T-helper 2 cell (primary cell): ENCODE measurements at regions not wholly inside any gene's neighbourhood (a gene's known extent, or its start where the extent isn't known, plus 50 kb on each side); places are given as distances from the start of the nearest gene placed in this dataset.

Experiments used
- DNase-seq, 5 experiments: peaks; one replicate each; pipeline versions ENCODE4 v3.0.0 to v3.0.0-alpha.2; 2012 to 2022

GRCh38 chr17:53891726-53892125 is 69.0 kb downstream of the KIF2B start:
- DNase-seq = no peak

GRCh38 chr17:53892222-53892621 is 69.5 kb downstream of the KIF2B start:
- DNase-seq = no peak

DNA sequence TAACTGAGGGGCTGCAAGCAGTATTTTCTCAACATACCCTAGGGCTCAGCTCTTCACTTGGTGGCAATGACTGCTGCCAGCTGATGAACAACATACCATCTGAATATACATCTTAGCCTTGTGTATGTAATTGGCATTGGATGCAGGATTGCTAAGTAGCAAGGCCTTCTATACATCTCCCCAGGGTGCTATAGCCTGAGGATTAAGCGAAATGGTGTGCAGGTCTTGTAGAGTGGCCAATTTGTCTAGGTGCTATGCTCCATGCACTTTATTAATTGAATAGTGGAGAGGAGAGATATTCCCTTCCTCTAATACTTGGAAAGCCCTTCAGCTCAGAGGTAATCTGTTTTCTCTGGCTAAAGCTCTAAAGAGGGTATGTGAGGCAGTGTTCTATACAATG is 71.9 kb downstream of the KIF2B start:
- DNase-seq = no peak

- no peak for DNase-seq
Observed at GRCh38 chr17:53896047-53896446, 73.3 kb downstream of the KIF2B start.

GRCh38 chr17:53900951-53901350 is 78.2 kb downstream of the KIF2B start:
- DNase-seq = no peak

- DNase-seq = no peak
Observed at GRCh38 chr17:53907435-53907834, 84.7 kb downstream of the KIF2B start.

DNA sequence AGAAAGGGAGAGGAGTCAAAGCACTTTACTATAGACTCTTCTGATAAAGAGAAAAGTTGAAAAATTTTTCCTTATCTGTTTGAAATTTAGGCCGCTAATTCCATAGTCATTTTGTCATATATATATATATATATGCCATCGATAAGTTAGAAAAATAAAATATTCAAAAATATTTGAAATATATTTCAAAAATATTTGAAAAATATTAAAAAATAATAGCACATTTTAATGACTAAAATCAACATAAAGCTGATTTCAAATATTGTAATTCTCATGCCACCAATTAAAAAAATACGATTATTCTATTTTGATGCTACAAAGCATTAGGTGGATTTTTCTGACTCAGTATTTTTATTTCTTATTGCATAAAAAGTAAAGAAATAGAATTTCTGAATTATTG is 87.1 kb downstream of the KIF2B start:
- no peak for DNase-seq

DNA sequence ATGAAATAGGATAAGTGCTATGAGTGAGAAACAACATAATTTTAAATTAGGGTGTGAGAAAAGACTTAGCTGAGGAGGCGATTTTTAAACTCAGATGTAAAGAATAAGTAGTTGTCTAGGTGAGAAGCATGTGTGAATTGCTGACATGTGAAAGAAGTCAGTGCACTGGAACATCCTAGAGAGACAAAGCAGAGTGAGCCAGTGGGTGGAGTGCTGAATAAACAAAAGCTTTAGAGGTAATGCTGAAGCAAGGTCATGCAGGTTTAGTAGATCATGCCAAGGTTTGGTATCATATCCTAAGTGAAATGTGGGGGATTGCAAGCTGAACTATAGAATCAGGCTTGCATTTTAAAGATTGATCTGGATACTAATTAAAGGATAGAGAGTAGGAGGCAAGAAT is 89.4 kb downstream of the KIF2B start:
- DNase-seq = no peak

DNA sequence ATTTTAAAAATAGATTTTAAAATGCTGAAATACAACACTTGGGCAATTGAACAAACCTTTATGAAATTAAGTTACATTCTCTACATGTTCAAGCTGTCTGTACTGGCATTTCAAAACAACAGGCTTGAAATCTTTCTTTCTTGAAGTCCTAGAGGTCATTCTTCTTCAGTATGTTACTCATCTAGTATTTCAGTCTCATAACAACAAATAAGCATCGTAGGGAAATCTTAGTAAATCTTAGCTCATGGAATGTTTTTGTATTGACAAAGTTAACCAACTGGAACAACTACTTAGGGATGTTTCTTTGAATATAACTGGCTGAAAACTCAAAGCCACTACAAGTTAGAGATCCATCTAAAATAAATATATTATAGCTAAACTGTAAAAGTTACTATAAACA is 96.6 kb downstream of the KIF2B start:
- no peak for DNase-seq

DNA sequence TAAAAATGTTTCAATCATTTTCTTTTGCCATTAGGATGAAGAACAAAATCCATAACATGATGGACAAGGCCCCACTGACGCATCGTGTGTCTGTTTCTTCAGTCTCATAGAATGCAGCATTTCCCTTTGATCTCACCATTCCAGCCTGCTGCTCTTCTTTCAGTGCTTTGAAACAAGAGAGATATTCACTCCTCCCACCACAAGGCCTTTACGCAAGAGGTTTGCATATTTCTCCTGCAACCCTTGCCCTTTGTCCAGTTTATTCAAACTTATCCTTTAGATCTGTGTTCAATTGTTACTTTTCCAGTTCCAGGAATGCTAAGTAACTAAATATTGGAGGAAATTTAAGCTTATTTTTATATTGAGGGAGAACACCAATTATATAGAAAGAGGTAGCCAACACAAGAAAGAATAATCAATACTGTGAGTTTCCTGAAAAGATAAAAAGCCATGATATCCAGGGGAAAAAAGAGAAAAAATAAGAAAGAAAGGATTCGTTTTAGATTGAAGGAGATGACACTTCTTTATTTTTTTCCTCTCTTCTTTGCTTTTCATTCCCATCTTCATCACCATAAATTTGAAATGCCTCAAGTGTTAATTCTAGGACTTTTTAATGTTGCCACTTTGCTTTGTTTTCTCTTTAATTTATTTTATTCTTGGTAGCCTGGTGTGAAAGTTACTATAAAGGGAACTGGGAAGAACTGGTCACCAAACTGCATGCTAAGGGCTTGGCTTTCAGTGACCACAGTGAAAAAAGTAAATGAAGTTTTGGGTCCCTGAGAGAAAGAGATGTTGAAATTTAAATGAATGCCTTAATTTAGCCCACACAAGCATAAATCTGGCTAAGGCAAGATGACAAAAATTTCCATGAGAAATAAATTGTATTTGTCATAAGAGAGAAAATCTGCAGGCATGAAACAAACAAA is 102.1 kb downstream of the KIF2B start:
- no peak for DNase-seq

GRCh38 chr17:53932386-53932785 is 109.7 kb downstream of the KIF2B start:
- DNase-seq = no peak

GRCh38 chr17:53934931-53935330 is 112.2 kb downstream of the KIF2B start:
- DNase-seq = no peak

DNA sequence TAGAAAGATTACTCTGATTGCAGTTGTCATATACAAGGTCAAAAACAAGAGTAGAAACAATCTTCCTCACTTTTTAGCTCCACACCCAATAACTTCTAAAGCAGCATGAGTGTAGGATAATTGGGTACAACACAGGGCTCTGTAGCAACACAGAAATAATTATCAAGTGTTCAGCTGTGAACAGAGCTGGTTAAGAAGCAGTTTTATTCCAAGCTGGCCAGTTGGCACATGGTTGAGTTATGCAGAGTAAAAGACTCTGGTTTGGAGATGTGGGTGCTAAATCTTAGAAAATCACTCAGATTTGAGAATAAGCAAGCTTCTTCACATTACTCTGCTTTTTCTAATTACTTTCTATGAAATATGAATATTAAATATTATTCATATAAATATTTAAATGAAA is 118.5 kb downstream of the KIF2B start:
- no peak for DNase-seq

GRCh38 chr17:53942436-53942835 is 119.7 kb downstream of the KIF2B start:
- no peak for DNase-seq

GRCh38 chr17:53942898-53943297 is 120.2 kb downstream of the KIF2B start:
- DNase-seq = no peak

- no peak for DNase-seq
Observed at GRCh38 chr17:53948323-53948722, 125.6 kb downstream of the KIF2B start.

DNA sequence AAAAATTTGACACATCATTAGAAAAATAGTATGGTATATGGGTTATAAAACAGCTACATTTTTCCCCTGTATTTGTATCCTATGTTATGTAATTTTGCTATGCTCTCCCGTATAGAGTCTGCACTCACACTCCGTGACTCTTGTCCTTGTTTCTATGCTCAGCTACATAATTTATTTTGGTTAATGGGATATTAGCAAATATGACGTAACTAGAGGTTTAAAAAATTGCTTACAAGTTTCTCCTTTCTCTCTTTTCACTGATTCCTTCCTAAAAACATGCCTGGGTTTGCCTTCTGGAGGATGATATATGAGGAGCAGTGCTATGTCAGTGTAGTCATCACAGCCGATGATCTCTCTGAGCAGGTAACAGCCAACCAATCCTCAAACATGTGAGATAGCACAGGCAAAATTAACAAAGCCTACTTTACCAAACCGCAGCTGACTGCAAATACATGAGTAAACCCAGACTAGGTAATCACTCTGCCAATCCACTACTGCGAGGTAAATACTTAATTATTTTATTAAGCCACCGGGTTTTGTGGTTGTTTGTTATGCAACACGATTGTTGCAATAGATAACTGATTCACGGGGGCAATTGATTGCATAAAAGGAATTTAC is 126.9 kb downstream of the KIF2B start:
- DNase-seq = no peak

- no peak for DNase-seq
Observed at GRCh38 chr17:53950207-53950857, 127.6 kb downstream of the KIF2B start.

GRCh38 chr17:53950858-53951250 is 128.1 kb downstream of the KIF2B start:
- DNase-seq = no peak

GRCh38 chr17:53971361-53971760 is 148.6 kb downstream of the KIF2B start:
- no peak for DNase-seq

DNA sequence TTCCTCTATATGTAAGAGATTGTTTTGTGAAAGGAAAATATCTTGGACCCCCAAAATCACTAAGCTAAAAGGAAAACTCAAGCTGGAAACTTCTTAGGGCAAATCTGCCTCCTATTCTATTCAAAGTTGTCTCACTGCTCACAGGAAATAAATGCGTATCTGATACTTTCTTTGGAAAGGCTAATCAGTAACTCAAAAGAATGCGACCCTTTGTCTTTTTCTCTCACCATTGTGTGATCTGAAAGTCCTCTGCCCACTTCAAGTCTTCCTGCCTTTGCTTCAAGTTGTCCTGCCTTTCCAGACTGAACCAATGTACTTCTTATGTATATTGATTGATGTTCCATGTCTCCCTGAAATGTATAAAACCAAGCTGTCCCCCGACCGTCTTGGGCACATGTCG is 157.3 kb downstream of the KIF2B start:
- no peak for DNase-seq

DNA sequence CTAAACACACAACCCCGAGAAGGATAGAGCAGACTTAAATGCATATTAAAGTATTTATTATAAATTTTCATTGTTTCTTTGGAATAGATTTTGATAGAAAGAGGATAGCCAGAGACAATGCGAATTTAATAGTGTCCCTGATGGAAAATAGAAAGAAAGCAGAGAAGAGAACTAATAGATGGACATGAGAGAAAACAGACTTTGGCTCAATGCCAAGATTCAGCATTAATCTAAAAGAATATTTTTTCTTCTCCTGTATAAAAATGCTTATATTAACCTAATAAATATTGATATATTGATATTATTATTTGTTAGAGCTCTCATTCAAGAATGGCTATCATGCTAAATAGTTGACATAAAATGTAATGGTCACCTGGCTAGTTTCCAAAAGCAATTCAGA is 173.4 kb downstream of the KIF2B start:
- DNase-seq = no peak

- DNase-seq = no peak
Observed at GRCh38 chr17:53996890-53997289, 174.2 kb downstream of the KIF2B start.

DNA sequence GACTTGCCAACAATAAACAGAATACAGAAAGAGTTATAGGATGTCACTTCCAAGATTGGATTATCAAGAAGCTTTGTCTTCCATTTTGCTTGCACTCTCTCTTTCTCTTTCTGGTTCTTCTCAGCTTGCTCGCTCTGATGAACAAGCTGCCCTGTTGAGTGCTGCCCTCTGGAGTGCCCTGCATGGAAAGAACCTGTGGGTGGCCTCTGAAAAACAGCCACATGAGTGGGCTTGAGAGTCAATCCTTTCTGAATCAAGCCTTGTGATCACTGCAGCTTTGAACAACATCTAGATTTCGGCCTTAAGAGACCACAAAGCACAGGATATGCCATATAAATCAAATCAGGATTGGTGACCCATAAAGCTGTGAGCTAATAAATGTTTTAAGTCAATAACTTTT is 185.1 kb downstream of the KIF2B start:
- DNase-seq = no peak
